ENCODE measurements at regions not wholly inside any gene's neighbourhood (a gene's known extent, or its start where the extent isn't known, plus 50 kb on each side); places are given as distances from the start of the nearest gene placed in this dataset.

DNA sequence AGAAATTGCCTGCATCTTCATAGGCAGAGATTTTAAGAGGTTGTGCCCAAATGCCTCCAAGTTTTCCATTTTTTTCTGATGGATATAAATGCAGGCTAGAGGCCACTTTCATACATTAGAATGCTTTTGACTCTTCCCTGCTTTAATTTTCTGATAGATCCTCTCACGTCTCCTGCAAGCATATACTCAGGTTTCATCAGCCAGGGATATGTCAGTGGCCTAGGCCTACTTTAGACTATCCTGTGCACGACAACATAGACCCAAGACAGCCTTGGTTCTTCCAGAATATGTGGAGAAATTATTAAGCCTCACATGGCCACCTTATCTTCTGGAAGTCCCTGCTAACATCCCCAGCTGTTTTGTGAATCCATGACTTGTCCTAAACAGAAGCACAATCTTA, 415.9 kb downstream of the TDRD15 start:
- intact Hi-C loops (cut with DNase I; ENCODE audit: low total_unique reads): no loop called here

DNA sequence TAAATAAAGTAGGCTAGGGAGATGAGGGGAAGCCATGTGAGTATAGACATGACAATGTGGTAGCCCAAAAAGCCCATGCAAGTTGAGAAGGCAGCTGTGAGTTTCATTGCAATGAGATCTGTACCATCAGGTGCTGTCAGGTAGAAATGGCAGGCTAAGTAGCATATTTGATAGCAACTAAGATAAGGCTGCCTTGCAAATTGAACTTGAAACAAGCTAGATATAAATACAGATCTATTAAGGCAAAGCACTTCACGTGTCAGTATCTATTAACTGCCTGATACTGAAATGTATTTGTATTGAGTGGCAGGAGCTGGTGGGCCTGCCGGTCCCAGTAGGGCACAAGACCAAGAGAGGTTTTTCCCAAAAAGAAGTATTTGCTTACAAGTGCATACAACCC, 419.9 kb downstream of the TDRD15 start:
- no peaks in the 10 kb centered on the region for H3K9me3 ChIP-seq
- H3K27me3 ChIP-seq: no peaks in the 10 kb centered on the region
- DNase-seq (no peak), ATAC-seq (no peak)
- intact Hi-C loops (cut with DNase I; ENCODE audit: low total_unique reads): no loop called here
- in situ Hi-C loops (cut with MboI; ENCODE audit: low sequenced_read_pairs in 4 of 4): no loop called here
- no peak for TF ChIP-seq POLR2A (IDR thresholded peaks at IDR 0.05)
- TF ChIP-seq, protein P1, sequence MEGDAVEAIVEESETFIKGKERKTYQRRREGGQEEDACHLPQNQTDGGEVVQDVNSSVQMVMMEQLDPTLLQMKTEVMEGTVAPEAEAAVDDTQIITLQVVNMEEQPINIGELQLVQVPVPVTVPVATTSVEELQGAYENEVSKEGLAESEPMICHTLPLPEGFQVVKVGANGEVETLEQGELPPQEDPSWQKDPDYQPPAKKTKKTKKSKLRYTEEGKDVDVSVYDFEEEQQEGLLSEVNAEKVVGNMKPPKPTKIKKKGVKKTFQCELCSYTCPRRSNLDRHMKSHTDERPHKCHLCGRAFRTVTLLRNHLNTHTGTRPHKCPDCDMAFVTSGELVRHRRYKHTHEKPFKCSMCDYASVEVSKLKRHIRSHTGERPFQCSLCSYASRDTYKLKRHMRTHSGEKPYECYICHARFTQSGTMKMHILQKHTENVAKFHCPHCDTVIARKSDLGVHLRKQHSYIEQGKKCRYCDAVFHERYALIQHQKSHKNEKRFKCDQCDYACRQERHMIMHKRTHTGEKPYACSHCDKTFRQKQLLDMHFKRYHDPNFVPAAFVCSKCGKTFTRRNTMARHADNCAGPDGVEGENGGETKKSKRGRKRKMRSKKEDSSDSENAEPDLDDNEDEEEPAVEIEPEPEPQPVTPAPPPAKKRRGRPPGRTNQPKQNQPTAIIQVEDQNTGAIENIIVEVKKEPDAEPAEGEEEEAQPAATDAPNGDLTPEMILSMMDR (IDR thresholded peaks at IDR 0.05 in 4 of 5, conservative IDR thresholded peaks at IDR 0.05 in 1 of 5): no peak
- no peaks in the 10 kb centered on the region for H3K4me1 ChIP-seq
- H3K4me3 ChIP-seq: no peak overlapping the region
- H3K27ac ChIP-seq: no peak overlapping the region
- no peaks in the 10 kb centered on the region for H3K36me3 ChIP-seq

More for the DNA sequence above, 415.9 kb downstream of the TDRD15 start:
- no peaks in the 10 kb centered on the region for H3K36me3 ChIP-seq
- H3K27me3 ChIP-seq: no peaks in the 10 kb centered on the region
- H3K9me3 ChIP-seq: peaks cover 0 to 4% (median 0%) of the 10 kb centered on the region in 3 donors
- H3K4me3 ChIP-seq: no peak overlapping the region
- no peak overlapping the region for H3K27ac ChIP-seq
- TF ChIP-seq, protein P1 (IDR thresholded peaks at IDR 0.05 in 4 of 5, conservative IDR thresholded peaks at IDR 0.05 in 1 of 5): no peak
- TF ChIP-seq POLR2A (IDR thresholded peaks at IDR 0.05): no peak
- no peak for ATAC-seq
- in situ Hi-C loops (cut with MboI; ENCODE audit: low sequenced_read_pairs in 4 of 4): no loop called here
- no peaks in the 10 kb centered on the region for H3K4me1 ChIP-seq
- DNase-seq: no peak

DNA sequence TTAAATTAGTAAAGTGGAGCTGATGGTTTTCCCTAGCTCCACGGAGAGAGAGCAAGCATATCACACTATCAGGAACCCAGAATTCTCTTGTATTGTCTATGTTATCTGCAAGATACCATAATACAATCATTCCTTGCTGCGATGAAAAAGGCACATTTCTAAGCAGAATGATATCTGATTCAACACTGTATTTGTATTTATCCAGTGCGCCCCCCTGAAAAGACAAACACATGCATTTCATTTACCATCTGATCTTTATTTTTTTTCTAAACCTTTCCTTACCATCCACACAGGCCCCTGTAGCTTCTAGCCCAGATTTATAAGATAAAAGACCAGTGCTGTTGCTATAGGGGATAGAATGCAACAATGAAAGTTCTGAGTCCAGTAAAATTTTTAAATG, 420.6 kb downstream of the TDRD15 start:
- Histone ChIP-seq H3K4me1 (no peaks in the 10 kb centered on the region), H3K27me3 (no peaks in the 10 kb centered on the region), H3K36me3 (no peaks in the 10 kb centered on the region), H3K4me3 (no peak overlapping the region), H3K27ac (no peak overlapping the region), H3K9me3 (no peaks in the 10 kb centered on the region)
- DNase-seq: no peak
- in situ Hi-C loops (cut with MboI; ENCODE audit: low sequenced_read_pairs in 4 of 4): no loop called here
- intact Hi-C loops (cut with DNase I; ENCODE audit: low total_unique reads): no loop called here
- ATAC-seq: no peak
- no peak for TF ChIP-seq POLR2A (IDR thresholded peaks at IDR 0.05)
- TF ChIP-seq, protein P1 (IDR thresholded peaks at IDR 0.05 in 4 of 5, conservative IDR thresholded peaks at IDR 0.05 in 1 of 5): no peak

DNA sequence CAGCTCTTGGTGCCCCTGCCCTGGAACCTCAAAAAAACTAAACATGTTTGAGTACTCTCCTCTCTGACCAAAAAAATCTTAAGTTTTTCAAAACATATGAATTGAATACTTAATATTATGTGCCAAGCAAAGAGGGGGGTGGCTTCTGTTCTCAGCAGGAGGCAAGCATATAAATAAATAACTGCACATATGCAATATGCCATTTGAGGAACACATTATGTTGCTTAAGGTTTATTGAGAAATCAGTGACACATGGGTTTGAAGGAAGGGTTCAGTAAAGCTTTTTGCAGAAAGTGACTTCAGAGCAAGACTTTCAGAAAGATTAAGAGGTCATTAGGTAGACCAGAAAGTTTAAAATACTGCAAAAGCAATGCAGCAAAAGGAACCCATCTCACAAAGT, 429.2 kb downstream of the TDRD15 start:
- in situ Hi-C loops (cut with MboI; ENCODE audit: low sequenced_read_pairs in 4 of 4): no loop called here

DNA sequence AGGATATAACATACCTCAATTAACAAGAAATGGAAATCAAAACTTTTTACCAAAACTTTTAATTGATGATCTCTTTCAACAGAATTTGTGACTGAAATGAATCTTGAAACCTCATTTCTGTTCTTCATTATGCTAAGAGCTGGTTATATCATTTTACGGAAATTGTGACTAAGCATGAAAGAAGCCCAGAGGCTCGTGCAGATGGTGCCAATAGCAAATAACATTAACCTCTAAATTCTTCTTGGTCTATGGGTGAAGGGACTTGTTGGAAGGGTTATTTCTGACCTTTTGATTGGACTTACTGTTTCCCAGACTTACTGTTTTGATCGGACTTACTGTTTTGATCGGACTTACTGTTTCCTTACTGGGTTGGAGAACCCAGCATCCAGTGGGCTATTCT, 435.6 kb downstream of the TDRD15 start:
- no peak overlapping the region for H3K4me3 ChIP-seq
- ATAC-seq (no peak), DNase-seq (no peak)
- H3K4me1 ChIP-seq: no peaks in the 10 kb centered on the region
- no peaks in the 10 kb centered on the region for H3K27me3 ChIP-seq
- no peaks in the 10 kb centered on the region for H3K9me3 ChIP-seq
- H3K36me3 ChIP-seq: no peaks in the 10 kb centered on the region
- TF ChIP-seq, protein P1 (IDR thresholded peaks at IDR 0.05 in 4 of 5, conservative IDR thresholded peaks at IDR 0.05 in 1 of 5): no peak
- no peak for TF ChIP-seq POLR2A (IDR thresholded peaks at IDR 0.05)
- in situ Hi-C loops (cut with MboI; ENCODE audit: low sequenced_read_pairs in 4 of 4) (no loop called here), intact Hi-C loops (cut with DNase I; ENCODE audit: low total_unique reads) (no loop called here)
- H3K27ac ChIP-seq: no peak overlapping the region

More for the DNA sequence above, 429.2 kb downstream of the TDRD15 start:
- Histone ChIP-seq H3K4me1 (no peaks in the 10 kb centered on the region), H3K36me3 (no peaks in the 10 kb centered on the region), H3K9me3 (no peaks in the 10 kb centered on the region), H3K27ac (no peak overlapping the region), H3K27me3 (no peaks in the 10 kb centered on the region), H3K4me3 (no peak overlapping the region)
- ATAC-seq: no peak
- TF ChIP-seq POLR2A (IDR thresholded peaks at IDR 0.05): no peak
- TF ChIP-seq, protein P1 (IDR thresholded peaks at IDR 0.05 in 4 of 5, conservative IDR thresholded peaks at IDR 0.05 in 1 of 5): no peak
- intact Hi-C loops (cut with DNase I; ENCODE audit: low total_unique reads): no loop called here
- DNase-seq: no peak

All from gastrocnemius medialis (tissue), 4 donors.